ENCODE measurements at regions not wholly inside any gene's neighbourhood (a gene's known extent, or its start where the extent isn't known, plus 50 kb on each side); places are given as distances from the start of the nearest gene placed in this dataset.
"Not testable (repeated sequence)": the region's sequence is repeated elsewhere in the genome, so short reads cannot be mapped to it uniquely, and the experiment has no call there.

- ATAC-seq (no peak), DNase-seq (no peak)
- Histone ChIP-seq H3K9me3 (peaks cover 0 to under 1% (median 0%) of the 10 kb centered on the region in 12 donors), H3K27me3 (no peaks in the 10 kb centered on the region), H3K4me3 (no peak overlapping the region), H3K4me1 (no peaks in the 10 kb centered on the region), H3K27ac (no peak overlapping the region), H3K36me3 (no peaks in the 10 kb centered on the region)
- no peak for TF ChIP-seq POLR2A (IDR thresholded peaks at IDR 0.05)
- WGBS, 4 donors: 71 to 84% (median 72%) methylated on average over 4 of the region's 4 CpGs
- intact Hi-C loops (cut with DNase I): no loop called here
Observed at GRCh38 chr5:107735558-107735957, 64.8 kb upstream of the EFNA5 start.

- Histone ChIP-seq H3K36me3 (no peaks in the 10 kb centered on the region), H3K9me3 (peaks cover 0 to 15% (median 3%) of the 10 kb centered on the region in 12 donors), H3K4me1 (no peaks in the 10 kb centered on the region), H3K4me3 (no peak overlapping the region), H3K27me3 (no peaks in the 10 kb centered on the region), H3K27ac (no peak overlapping the region)
- DNase-seq (no peak), ATAC-seq (no peak)
- intact Hi-C loops (cut with DNase I): no loop called here
- TF ChIP-seq CTCF (IDR thresholded peaks at IDR 0.05): no peak
- TF ChIP-seq POLR2A (IDR thresholded peaks at IDR 0.05): no peak
- WGBS, 4 donors: 81 to 82% (median 81%) methylated on average over 5 of the region's 5 CpGs
Observed at GRCh38 chr5:107726896-107727295, 56.2 kb upstream of the EFNA5 start.

GRCh38 chr5:107724642-107725041 lies 53.9 kb upstream of the EFNA5 start:
- whole genome bisulfite sequencing, 4 donors: 74 to 80% (median 78%) methylated on average over 26 of the region's 26 CpGs
- no peak for DNase-seq
- Histone ChIP-seq H3K36me3 (no peaks in the 10 kb centered on the region), H3K27me3 (no peaks in the 10 kb centered on the region), H3K4me1 (no peaks in the 10 kb centered on the region), H3K27ac (no peak overlapping the region), H3K4me3 (no peak overlapping the region), H3K9me3 (peaks cover 0 to 34% (median 11%) of the 10 kb centered on the region in 12 donors)
- intact Hi-C loops (cut with DNase I): no loop called here
- no peak for TF ChIP-seq POLR2A (IDR thresholded peaks at IDR 0.05)
- no peak for TF ChIP-seq CTCF (IDR thresholded peaks at IDR 0.05)
- ATAC-seq: no peak

- ATAC-seq; H3K27ac ChIP-seq; H3K4me1 ChIP-seq; intact Hi-C loops (cut with DNase I); H3K27me3 ChIP-seq; DNase-seq; H3K36me3 ChIP-seq; H3K4me3 ChIP-seq: not testable (repeated sequence)
- H3K9me3 ChIP-seq: peaks cover 0 to 48% (median 11%) of the 10 kb centered on the region in 12 donors
Observed at GRCh38 chr5:107721241-107721640, 50.5 kb upstream of the EFNA5 start.

Data from heart left ventricle (tissue), 16 donors.